ENCODE measurements at regions not wholly inside any gene's neighbourhood (a gene's known extent, or its start where the extent isn't known, plus 50 kb on each side); places are given as distances from the start of the nearest gene placed in this dataset.

DNA sequence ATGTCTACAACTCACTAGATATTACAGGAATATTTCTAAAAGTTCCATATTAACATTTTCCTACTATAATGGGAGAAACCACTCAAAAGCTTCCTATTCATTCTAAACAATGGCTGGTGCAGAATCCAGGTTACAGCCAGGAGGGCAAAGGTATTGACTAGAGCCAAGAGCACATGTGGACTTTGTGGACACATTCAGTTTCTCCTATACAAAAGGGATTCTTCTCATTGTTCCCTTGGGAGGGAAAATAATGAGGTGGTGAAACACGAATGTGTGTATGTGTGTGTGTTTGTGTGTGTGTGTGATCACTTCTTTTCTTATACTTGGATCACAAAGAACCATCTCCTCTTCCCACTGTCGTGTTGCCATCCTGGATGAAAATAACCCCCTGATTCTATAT is 1000.0 kb downstream of the ADGRL2 start:
- no peak overlapping the region for H3K27ac ChIP-seq (ENCODE audit: low read length)
- no peaks in the 10 kb centered on the region for H3K4me1 ChIP-seq (ENCODE audit: insufficient read depth, low read length)
- no peaks in the 10 kb centered on the region for H3K36me3 ChIP-seq (ENCODE audit: insufficient read depth, low read depth, low read length)
- no peaks in the 10 kb centered on the region for H3K9me3 ChIP-seq (ENCODE audit: insufficient read depth, low read depth, low read length)
- no peak overlapping the region for H3K9ac ChIP-seq (ENCODE audit: low read depth, low read length)
- no peak overlapping the region for H3K4me3 ChIP-seq (ENCODE audit: low read length)
- no peaks in the 10 kb centered on the region for H3K27me3 ChIP-seq (ENCODE audit: insufficient read depth, low read length)

DNA sequence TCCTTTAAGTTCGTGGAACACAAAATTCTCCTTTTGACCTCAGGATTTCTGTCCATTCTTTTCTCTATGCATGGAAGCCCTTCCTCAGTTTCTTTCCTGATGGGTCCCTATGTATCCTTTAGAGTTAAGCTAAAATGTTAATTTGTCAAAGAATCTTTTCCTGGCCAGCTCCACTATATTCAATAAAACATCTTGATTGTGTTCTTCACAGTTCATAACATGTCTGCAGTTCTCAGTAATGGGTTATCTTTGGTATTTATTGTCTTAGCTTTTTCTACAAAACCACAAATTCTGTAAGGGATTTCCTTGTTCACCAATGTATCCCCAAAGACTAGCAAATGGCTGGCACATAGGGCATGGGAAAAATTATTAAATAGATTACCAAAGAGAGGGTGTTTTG is 998.5 kb downstream of the ADGRL2 start:
- H3K4me3 ChIP-seq (ENCODE audit: low read length): no peak overlapping the region
- no peaks in the 10 kb centered on the region for H3K4me1 ChIP-seq (ENCODE audit: insufficient read depth, low read length)
- H3K9ac ChIP-seq (ENCODE audit: low read depth, low read length): no peak overlapping the region
- H3K9me3 ChIP-seq (ENCODE audit: insufficient read depth, low read depth, low read length): no peaks in the 10 kb centered on the region
- no peak overlapping the region for H3K27ac ChIP-seq (ENCODE audit: low read length)
- no peaks in the 10 kb centered on the region for H3K36me3 ChIP-seq (ENCODE audit: insufficient read depth, low read depth, low read length)
- H3K27me3 ChIP-seq (ENCODE audit: insufficient read depth, low read length): no peaks in the 10 kb centered on the region

DNA sequence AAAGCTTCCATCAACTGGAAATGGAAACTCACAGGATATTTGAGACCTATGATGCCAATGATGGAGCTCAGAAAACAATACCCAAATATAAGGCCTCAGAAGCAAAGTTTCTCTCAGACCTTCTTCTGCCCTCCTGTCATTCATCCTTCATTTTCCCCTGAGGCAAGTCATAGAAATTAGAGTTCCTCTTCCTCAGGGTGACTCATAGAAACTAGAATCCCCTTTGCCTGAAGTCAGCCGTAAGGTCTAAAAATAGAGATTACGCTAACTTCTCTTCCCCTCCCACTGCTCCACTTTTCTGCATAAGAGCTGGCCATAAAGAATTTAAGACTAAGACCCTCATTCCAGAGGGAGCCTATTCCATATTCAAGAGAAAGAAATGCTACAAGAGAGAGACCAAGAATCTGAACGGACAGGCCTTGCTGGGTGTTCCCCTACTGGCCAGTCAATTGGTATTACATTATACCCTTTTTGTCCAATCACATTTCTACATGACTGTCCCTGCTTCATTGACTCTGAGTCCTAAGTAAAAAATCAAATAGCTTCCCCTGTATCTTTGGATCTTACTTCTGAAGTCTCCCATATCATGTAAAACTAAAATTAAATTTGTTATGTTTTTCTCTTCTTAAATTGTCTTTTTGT is 994.9 kb downstream of the ADGRL2 start:
- Histone ChIP-seq H3K9me3 (ENCODE audit: insufficient read depth, low read depth, low read length) (peaks cover 3% of the 10 kb centered on the region; the same call in 1 of the 2 replicates), H3K36me3 (ENCODE audit: insufficient read depth, low read depth, low read length) (0 out of 2 replicates have a peak, but pooled peaks cover 3% of the 10 kb centered on the region), H3K9ac (ENCODE audit: low read depth, low read length) (no peak overlapping the region), H3K4me1 (ENCODE audit: insufficient read depth, low read length) (peaks cover 3% of the 10 kb centered on the region; the same call in 1 of the 2 replicates), H3K4me3 (ENCODE audit: low read length) (no peak overlapping the region), H3K27me3 (ENCODE audit: insufficient read depth, low read length) (no peaks in the 10 kb centered on the region), H3K27ac (ENCODE audit: low read length) (no peak overlapping the region)

DNA sequence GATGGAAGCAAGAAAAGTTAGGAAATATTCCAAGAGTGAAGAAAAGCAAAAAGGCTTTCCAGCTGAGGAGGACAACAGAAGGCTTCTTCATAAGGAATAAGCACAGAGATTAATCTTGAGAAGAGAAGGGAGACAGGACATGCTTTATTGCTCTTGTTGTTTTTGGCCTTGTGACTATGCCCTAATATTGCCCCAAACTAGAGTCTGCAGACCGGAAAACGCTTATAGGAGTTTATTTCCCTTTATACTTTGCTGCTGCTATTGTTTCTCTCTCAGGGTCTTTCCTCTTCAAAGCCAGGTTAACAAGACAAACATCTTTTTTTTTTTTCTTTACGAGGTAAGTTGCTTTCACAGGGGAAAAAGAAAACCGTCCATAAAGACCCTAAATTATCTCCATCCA is 991.4 kb downstream of the ADGRL2 start:
- Histone ChIP-seq H3K4me1 (ENCODE audit: insufficient read depth, low read length) (peaks cover 3% of the 10 kb centered on the region; the same call in 1 of the 2 replicates), H3K27ac (ENCODE audit: low read length) (no peak overlapping the region), H3K27me3 (ENCODE audit: insufficient read depth, low read length) (no peaks in the 10 kb centered on the region), H3K4me3 (ENCODE audit: low read length) (no peak overlapping the region), H3K9ac (ENCODE audit: low read depth, low read length) (no peak overlapping the region), H3K9me3 (ENCODE audit: insufficient read depth, low read depth, low read length) (peaks cover 7% of the 10 kb centered on the region; the same call in 1 of the 2 replicates), H3K36me3 (ENCODE audit: insufficient read depth, low read depth, low read length) (0 out of 2 replicates have a peak, but pooled peaks cover 3% of the 10 kb centered on the region)

GRCh38 chr1:82790556-82790955 is 989.8 kb downstream of the ADGRL2 start:
- H3K9ac ChIP-seq (ENCODE audit: low read depth, low read length): no peak overlapping the region
- peaks cover 7% of the 10 kb centered on the region; the same call in 1 of the 2 replicates for H3K9me3 ChIP-seq (ENCODE audit: insufficient read depth, low read depth, low read length)
- H3K4me1 ChIP-seq (ENCODE audit: insufficient read depth, low read length): peaks cover 3% of the 10 kb centered on the region; the same call in 1 of the 2 replicates
- H3K36me3 ChIP-seq (ENCODE audit: insufficient read depth, low read depth, low read length): 0 out of 2 replicates have a peak, but pooled peaks cover 3% of the 10 kb centered on the region
- no peak overlapping the region for H3K4me3 ChIP-seq (ENCODE audit: low read length)
- H3K27me3 ChIP-seq (ENCODE audit: insufficient read depth, low read length): no peaks in the 10 kb centered on the region
- H3K27ac ChIP-seq (ENCODE audit: low read length): no peak overlapping the region

DNA sequence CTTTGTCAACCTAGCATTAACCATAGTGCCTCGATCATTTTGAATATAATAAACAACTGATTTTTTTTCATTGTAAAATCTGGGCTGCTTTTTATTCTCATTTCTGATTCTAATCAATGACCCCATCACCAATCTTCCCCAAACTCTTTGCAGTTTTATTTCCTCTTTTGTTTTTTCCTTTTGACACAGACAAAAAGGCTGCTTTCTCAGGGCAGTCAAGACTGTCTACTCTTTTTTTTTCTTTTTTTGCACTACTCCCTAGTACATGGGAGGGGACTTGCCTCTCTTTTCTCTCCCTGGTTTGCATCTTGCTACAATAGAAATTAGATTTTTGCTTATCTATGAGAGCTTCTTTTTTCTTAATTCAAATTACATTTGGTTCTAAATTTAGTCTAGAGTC is 987.9 kb downstream of the ADGRL2 start:
- Histone ChIP-seq H3K4me3 (ENCODE audit: low read length) (no peak overlapping the region), H3K27ac (ENCODE audit: low read length) (no peak overlapping the region), H3K9me3 (ENCODE audit: insufficient read depth, low read depth, low read length) (peaks cover 7% of the 10 kb centered on the region; the same call in 1 of the 2 replicates), H3K4me1 (ENCODE audit: insufficient read depth, low read length) (peaks cover 3% of the 10 kb centered on the region; the same call in 1 of the 2 replicates), H3K27me3 (ENCODE audit: insufficient read depth, low read length) (no peaks in the 10 kb centered on the region), H3K36me3 (ENCODE audit: insufficient read depth, low read depth, low read length) (0 out of 2 replicates have a peak, but pooled peaks cover 3% of the 10 kb centered on the region), H3K9ac (ENCODE audit: low read depth, low read length) (no peak overlapping the region)

GRCh38 chr1:82788038-82788437 is 987.3 kb downstream of the ADGRL2 start:
- Histone ChIP-seq H3K27me3 (ENCODE audit: insufficient read depth, low read length) (no peaks in the 10 kb centered on the region), H3K4me3 (ENCODE audit: low read length) (no peak overlapping the region), H3K9ac (ENCODE audit: low read depth, low read length) (no peak overlapping the region), H3K36me3 (ENCODE audit: insufficient read depth, low read depth, low read length) (0 out of 2 replicates have a peak, but pooled peaks cover 3% of the 10 kb centered on the region), H3K4me1 (ENCODE audit: insufficient read depth, low read length) (peaks cover 2% of the 10 kb centered on the region; the same call in 1 of the 2 replicates), H3K27ac (ENCODE audit: low read length) (no peak overlapping the region), H3K9me3 (ENCODE audit: insufficient read depth, low read depth, low read length) (peaks cover 7% of the 10 kb centered on the region; the same call in 1 of the 2 replicates)

- H3K4me3 ChIP-seq (ENCODE audit: low read length): no peak overlapping the region
- peaks cover 7% of the 10 kb centered on the region; the same call in 1 of the 2 replicates for H3K9me3 ChIP-seq (ENCODE audit: insufficient read depth, low read depth, low read length)
- no peaks in the 10 kb centered on the region for H3K27me3 ChIP-seq (ENCODE audit: insufficient read depth, low read length)
Observed at GRCh38 chr1:82786883-82787282, 986.1 kb downstream of the ADGRL2 start.

DNA sequence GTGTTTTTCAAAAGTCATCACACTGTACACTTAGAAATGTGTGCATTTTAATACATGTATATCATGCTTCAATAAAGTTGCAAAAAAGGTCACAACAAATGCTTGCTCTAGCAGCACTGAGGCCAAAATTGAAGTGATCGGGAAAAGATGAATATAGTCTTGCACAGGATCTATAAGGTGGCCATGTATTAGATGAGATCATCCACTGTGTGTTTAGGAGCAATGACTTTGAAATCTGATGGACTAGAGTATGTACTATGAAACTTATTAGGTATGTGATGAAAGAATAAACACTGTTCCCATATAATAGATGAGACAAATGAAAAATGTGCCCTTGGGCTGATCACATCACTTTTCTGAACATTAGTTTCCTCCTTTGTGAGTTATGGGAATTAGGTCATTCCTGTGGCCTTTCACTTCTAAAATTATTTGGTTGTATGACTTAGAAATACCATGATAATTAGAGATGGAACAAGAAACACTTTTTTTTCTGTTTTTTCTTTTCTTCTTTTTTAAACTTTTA is 984.6 kb downstream of the ADGRL2 start:
- Histone ChIP-seq H3K27ac (ENCODE audit: low read length) (no peak overlapping the region), H3K27me3 (ENCODE audit: insufficient read depth, low read length) (no peaks in the 10 kb centered on the region)

More at GRCh38 chr1:82786883-82787282, 986.1 kb downstream of the ADGRL2 start:
- Histone ChIP-seq H3K36me3 (ENCODE audit: insufficient read depth, low read depth, low read length) (0 out of 2 replicates have a peak, but pooled peaks cover 3% of the 10 kb centered on the region), H3K4me1 (ENCODE audit: insufficient read depth, low read length) (no peaks in the 10 kb centered on the region), H3K27ac (ENCODE audit: low read length) (no peak overlapping the region), H3K9ac (ENCODE audit: low read depth, low read length) (no peak overlapping the region)

DNA sequence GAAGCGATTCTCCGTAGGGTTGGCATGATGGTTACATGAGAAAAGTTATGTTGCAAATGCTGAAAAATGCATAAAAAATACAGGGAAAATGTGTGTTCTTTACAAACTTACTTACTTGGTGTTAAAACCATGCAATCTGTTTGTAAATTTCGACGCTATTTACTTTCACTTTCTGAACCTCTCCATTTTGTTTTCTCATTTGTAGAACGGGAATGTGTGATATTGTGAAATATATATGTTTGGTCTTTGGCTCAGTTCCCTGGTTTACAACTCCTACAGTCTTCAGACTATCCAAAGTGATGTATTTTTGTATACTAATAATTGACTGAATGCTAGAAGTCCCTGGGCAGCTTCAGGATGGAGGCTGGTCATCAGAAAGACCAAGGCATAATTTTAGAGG is 982.3 kb downstream of the ADGRL2 start:
- H3K4me1 ChIP-seq (ENCODE audit: insufficient read depth, low read length): no peaks in the 10 kb centered on the region
- no peak overlapping the region for H3K9ac ChIP-seq (ENCODE audit: low read depth, low read length)
- no peak overlapping the region for H3K4me3 ChIP-seq (ENCODE audit: low read length)
- no peaks in the 10 kb centered on the region for H3K36me3 ChIP-seq (ENCODE audit: insufficient read depth, low read depth, low read length)
- H3K9me3 ChIP-seq (ENCODE audit: insufficient read depth, low read depth, low read length): no peaks in the 10 kb centered on the region; the same call in 1 of the 2 replicates
- no peak overlapping the region for H3K27ac ChIP-seq (ENCODE audit: low read length)
- no peaks in the 10 kb centered on the region for H3K27me3 ChIP-seq (ENCODE audit: insufficient read depth, low read length)

More for the DNA sequence above, 984.6 kb downstream of the ADGRL2 start:
- Histone ChIP-seq H3K4me1 (ENCODE audit: insufficient read depth, low read length) (no peaks in the 10 kb centered on the region), H3K9me3 (ENCODE audit: insufficient read depth, low read depth, low read length) (peaks cover 1% of the 10 kb centered on the region; the same call in 1 of the 2 replicates), H3K9ac (ENCODE audit: low read depth, low read length) (no peak overlapping the region), H3K36me3 (ENCODE audit: insufficient read depth, low read depth, low read length) (no peaks in the 10 kb centered on the region), H3K4me3 (ENCODE audit: low read length) (no peak overlapping the region)

DNA sequence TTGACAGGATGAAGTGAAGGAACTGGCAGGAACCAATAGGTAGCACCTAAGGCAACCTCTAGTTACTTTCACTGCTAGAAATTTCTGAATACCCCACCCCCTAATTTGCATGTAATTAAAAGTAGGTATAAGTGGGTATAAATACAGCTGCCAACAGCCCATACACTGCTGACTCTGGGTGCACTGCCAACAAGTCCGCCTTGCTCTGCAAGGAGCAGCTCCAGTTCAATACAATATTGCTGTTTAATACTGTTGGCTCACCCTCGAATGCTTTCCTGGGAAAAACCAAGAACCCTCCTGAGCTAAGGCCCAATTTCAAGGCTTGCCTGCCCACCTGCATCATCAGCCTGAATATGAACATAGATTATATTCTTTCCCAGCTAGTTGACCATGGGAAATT is 981.9 kb downstream of the ADGRL2 start:
- H3K27me3 ChIP-seq (ENCODE audit: insufficient read depth, low read length): no peaks in the 10 kb centered on the region
- H3K9me3 ChIP-seq (ENCODE audit: insufficient read depth, low read depth, low read length): no peaks in the 10 kb centered on the region; the same call in 1 of the 2 replicates
- H3K9ac ChIP-seq (ENCODE audit: low read depth, low read length): no peak overlapping the region
- H3K36me3 ChIP-seq (ENCODE audit: insufficient read depth, low read depth, low read length): no peaks in the 10 kb centered on the region
- no peaks in the 10 kb centered on the region for H3K4me1 ChIP-seq (ENCODE audit: insufficient read depth, low read length)
- H3K27ac ChIP-seq (ENCODE audit: low read length): no peak overlapping the region
- H3K4me3 ChIP-seq (ENCODE audit: low read length): no peak overlapping the region

GRCh38 chr1:82778612-82779011 is 977.9 kb downstream of the ADGRL2 start:
- Histone ChIP-seq H3K4me1 (ENCODE audit: insufficient read depth, low read length) (no peaks in the 10 kb centered on the region), H3K9me3 (ENCODE audit: insufficient read depth, low read depth, low read length) (peaks cover 2% of the 10 kb centered on the region; the same call in 1 of the 2 replicates), H3K36me3 (ENCODE audit: insufficient read depth, low read depth, low read length) (0 out of 2 replicates have a peak, but pooled peaks cover 4% of the 10 kb centered on the region), H3K27me3 (ENCODE audit: insufficient read depth, low read length) (no peaks in the 10 kb centered on the region), H3K27ac (ENCODE audit: low read length) (no peak overlapping the region), H3K4me3 (ENCODE audit: low read length) (no peak overlapping the region), H3K9ac (ENCODE audit: low read depth, low read length) (no peak overlapping the region)
